ENCODE measurements at regions not wholly inside any gene's neighbourhood (a gene's known extent, or its start where the extent isn't known, plus 50 kb on each side); places are given as distances from the start of the nearest gene placed in this dataset.

DNA sequence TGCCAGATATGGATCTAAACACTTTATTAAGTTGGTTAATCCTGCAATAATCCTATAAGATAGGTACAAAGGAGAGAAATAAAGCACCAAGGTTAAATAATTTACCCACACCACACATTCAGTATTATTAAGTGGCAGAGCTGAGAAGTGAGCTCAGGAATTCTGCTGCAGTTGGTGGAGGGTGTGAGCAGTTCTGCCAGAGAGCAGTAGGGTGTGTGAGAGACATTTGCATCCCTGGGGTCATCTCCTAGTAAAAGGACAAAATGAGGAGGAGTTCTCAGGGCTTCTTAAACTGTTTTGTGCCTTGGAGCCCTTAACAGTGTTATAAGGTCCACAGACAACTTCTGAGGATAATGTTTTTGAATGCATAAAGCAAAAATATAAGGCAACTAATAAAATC, 484.5 kb downstream of the TAFA4 start:
- H3K9ac ChIP-seq (ENCODE audit: insufficient read length) = no peak overlapping the region
- no peak for TF ChIP-seq FOXP2 (optimal IDR thresholded peaks at IDR 0.05; ENCODE audit: control extremely low read depth, extremely low read length, insufficient read depth)
- no peak for TF ChIP-seq EZH2 (IDR thresholded peaks at IDR 0.05)
- no peak for TF ChIP-seq POLR2AphosphoS5 (IDR thresholded peaks at IDR 0.05; ENCODE audit: borderline replicate concordance, low read depth, low read length)
- H3K36me3 ChIP-seq (ENCODE audit: insufficient read depth, low read length) = no peaks in the 10 kb centered on the region
- no peaks in the 10 kb centered on the region for H3K9me3 ChIP-seq (ENCODE audit: low read depth, low read length)
- H3K4me3 ChIP-seq = no peak overlapping the region
- DNase-seq (ENCODE audit: low read depth, low spot score) = no peak
- no peak overlapping the region for H3K27ac ChIP-seq

DNA sequence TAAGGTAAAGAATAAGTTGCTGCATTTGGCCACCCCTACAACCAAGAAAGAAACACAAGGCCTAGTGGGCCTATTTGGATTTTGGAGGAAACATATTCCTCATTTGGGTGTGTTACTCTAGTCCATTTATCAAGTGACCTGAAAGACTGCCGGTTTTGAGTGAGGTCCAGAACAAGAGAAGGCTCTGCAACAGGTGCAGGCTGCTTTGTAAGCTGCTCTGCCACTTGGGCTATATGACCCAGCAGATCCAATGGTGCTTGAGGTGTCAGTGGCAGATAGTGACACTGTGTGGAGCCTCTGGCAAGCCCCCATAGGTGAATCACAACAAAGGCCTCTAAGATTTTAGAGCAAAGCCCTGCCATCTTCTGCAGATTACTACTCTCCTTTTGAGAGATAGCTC, 491.3 kb downstream of the TAFA4 start:
- Histone ChIP-seq H3K36me3 (ENCODE audit: insufficient read depth, low read length) (no peaks in the 10 kb centered on the region), H3K4me3 (no peak overlapping the region), H3K9ac (ENCODE audit: insufficient read length) (no peak overlapping the region), H3K27ac (no peak overlapping the region), H3K9me3 (ENCODE audit: low read depth, low read length) (no peaks in the 10 kb centered on the region)
- DNase-seq (ENCODE audit: low read depth, low spot score) = no peak
- no peak for TF ChIP-seq FOXP2 (optimal IDR thresholded peaks at IDR 0.05; ENCODE audit: control extremely low read depth, extremely low read length, insufficient read depth)
- TF ChIP-seq POLR2AphosphoS5 (IDR thresholded peaks at IDR 0.05; ENCODE audit: borderline replicate concordance, low read depth, low read length) = no peak
- no peak for TF ChIP-seq EZH2 (IDR thresholded peaks at IDR 0.05)

DNA sequence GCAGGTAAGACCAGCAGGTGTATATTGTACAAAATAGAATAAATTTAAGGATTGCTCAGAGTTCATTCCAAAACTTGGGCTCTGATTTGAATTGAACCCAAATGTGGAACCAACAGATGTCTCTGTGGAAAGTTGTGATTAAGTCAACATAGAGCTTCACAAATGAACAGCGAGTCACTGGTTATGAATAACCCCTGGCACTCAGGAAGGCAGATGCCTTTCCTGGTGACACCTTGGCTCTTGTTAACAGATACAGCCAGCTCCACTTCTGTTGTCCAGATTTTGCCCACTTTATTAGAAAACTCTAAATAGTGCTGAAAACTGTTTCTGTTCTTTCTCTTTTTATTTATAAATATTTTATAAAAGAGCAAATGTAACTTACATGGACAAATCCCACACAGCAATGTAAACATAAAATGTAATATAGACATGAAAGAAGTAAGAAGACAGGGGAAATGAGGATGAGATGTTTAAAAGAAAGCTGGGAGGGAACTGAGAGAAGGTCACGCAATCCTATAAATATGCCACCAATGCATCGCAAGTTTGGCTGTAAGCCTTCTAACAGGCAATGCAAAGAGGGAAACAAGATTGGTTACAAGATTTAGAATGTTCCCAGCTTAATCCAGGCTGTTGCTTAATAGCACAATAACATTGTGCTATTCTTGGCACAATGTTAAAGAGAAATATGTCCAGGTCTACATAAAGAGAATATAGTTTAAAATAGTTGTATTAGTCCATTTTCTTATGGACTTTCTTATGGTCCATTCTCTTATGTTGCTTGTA, 495.5 kb downstream of the TAFA4 start:
- TF ChIP-seq POLR2AphosphoS5 (IDR thresholded peaks at IDR 0.05; ENCODE audit: borderline replicate concordance, low read depth, low read length) = no peak
- no peak overlapping the region for H3K9ac ChIP-seq (ENCODE audit: insufficient read length)
- no peak for DNase-seq (ENCODE audit: low read depth, low spot score)

DNA sequence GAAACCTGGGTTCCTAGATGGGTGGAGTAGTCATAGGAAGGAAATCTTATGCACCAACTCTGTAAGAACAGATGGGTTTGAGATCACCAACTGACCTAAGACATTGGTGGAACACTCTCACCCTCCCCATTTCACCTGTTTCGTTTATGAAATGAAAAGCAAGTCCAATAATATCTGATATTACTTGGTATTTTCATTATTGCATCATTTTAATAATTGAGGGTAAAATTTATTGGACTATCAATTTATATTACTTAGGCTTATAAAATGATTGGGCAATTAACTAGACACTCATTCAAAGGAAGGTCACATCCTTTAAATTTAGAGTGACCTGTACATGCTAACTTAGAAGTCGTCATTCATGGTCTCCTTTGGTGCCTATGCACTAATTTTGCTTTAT, 503.9 kb downstream of the TAFA4 start:
- Histone ChIP-seq H3K9me3 (ENCODE audit: low read depth, low read length) (no peaks in the 10 kb centered on the region), H3K36me3 (ENCODE audit: insufficient read depth, low read length) (no peaks in the 10 kb centered on the region), H3K27ac (no peak overlapping the region), H3K4me3 (no peak overlapping the region), H3K9ac (ENCODE audit: insufficient read length) (no peak overlapping the region)
- TF ChIP-seq POLR2AphosphoS5 (IDR thresholded peaks at IDR 0.05; ENCODE audit: borderline replicate concordance, low read depth, low read length) (no peak), EZH2 (IDR thresholded peaks at IDR 0.05) (no peak), FOXP2 (optimal IDR thresholded peaks at IDR 0.05; ENCODE audit: control extremely low read depth, extremely low read length, insufficient read depth) (no peak)
- no peak for DNase-seq (ENCODE audit: low read depth, low spot score)

More for the DNA sequence above, 495.5 kb downstream of the TAFA4 start:
- no peaks in the 10 kb centered on the region for H3K9me3 ChIP-seq (ENCODE audit: low read depth, low read length)
- no peak overlapping the region for H3K27ac ChIP-seq
- no peak overlapping the region for H3K4me3 ChIP-seq
- no peaks in the 10 kb centered on the region for H3K36me3 ChIP-seq (ENCODE audit: insufficient read depth, low read length)

DNA sequence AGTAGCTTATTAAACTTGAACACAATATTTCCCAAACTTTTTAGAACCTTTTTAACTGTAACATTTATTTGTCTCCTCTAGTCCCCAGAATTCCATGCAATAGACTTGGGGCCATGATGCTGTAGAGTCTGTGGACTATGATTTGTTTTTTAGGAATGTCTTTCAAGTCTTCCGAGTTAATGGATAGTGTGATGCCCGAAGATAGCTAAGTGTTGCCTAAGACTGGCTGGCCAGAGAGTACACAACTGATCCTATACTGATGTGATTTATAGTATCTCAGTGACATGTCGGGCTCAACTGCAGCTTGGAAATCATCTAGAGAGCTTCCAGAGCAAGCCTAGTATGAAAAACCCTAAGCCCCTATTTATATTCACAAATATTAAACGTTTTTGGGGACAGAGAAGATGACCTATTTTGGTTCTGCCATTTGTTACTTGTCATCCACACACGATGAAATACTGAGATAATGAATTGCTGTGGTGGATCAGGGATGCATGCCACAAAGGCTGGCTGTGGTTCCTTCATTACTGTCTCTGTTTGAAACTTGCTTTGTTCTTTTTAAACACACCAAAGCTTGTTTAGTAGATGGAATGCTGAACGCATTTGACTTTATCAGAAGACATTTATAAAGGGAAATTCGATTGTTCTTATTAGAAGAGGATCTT, 507.4 kb downstream of the TAFA4 start:
- TF ChIP-seq POLR2AphosphoS5 (IDR thresholded peaks at IDR 0.05; ENCODE audit: borderline replicate concordance, low read depth, low read length) (no peak), FOXP2 (optimal IDR thresholded peaks at IDR 0.05; ENCODE audit: control extremely low read depth, extremely low read length, insufficient read depth) (no peak), EZH2 (IDR thresholded peaks at IDR 0.05) (no peak)
- Histone ChIP-seq H3K9me3 (ENCODE audit: low read depth, low read length) (no peaks in the 10 kb centered on the region), H3K27ac (no peak overlapping the region), H3K9ac (ENCODE audit: insufficient read length) (no peak overlapping the region), H3K36me3 (ENCODE audit: insufficient read depth, low read length) (no peaks in the 10 kb centered on the region), H3K4me3 (no peak overlapping the region)
- no peak for DNase-seq (ENCODE audit: low read depth, low spot score)

DNA sequence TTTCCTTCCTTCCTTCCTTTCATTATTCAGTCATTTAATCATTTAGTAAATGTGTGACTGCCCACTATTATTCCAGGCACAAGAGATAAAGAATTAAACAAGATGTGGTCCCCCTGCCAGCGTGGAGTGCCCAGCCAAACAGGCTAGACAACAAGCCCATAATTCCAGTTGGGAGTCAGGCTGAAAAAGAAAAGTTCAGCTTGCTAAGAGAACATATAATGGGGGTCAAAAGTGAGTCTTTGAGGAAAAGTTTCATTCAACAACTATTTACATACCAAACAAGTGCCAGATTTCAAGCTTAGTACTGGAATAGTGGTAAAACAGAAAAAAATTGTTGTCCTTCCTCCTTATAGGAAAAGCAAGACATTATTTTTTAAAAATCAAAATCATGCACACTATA, 523.7 kb downstream of the TAFA4 start:
- Histone ChIP-seq H3K9ac (ENCODE audit: insufficient read length) (no peak overlapping the region), H3K36me3 (ENCODE audit: insufficient read depth, low read length) (no peaks in the 10 kb centered on the region), H3K9me3 (ENCODE audit: low read depth, low read length) (no peaks in the 10 kb centered on the region), H3K4me3 (no peak overlapping the region), H3K27ac (no peak overlapping the region)
- TF ChIP-seq EZH2 (IDR thresholded peaks at IDR 0.05) (no peak), FOXP2 (optimal IDR thresholded peaks at IDR 0.05; ENCODE audit: control extremely low read depth, extremely low read length, insufficient read depth) (no peak), POLR2AphosphoS5 (IDR thresholded peaks at IDR 0.05; ENCODE audit: borderline replicate concordance, low read depth, low read length) (no peak)
- DNase-seq (ENCODE audit: low read depth, low spot score) = no peak

DNA sequence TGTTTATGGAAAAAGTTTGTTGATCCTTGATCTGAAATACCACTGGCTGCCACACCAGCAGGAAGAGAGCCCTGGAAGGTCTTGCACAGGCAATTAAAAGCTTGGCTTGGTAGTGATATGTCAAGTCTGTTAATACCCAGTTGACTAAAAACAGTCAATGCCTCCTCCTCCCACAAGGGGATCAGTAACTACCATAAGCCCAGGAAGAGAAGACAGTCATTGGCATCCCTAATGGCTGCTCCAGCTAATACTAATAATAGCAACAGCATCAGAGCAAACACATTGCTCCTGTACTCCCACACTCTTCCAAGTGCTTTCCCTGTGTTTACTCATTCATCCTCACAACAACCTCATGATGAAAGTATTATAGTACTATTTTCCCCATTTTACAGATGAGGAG, 528.6 kb downstream of the TAFA4 start:
- DNase-seq (ENCODE audit: low read depth, low spot score) = no peak

DNA sequence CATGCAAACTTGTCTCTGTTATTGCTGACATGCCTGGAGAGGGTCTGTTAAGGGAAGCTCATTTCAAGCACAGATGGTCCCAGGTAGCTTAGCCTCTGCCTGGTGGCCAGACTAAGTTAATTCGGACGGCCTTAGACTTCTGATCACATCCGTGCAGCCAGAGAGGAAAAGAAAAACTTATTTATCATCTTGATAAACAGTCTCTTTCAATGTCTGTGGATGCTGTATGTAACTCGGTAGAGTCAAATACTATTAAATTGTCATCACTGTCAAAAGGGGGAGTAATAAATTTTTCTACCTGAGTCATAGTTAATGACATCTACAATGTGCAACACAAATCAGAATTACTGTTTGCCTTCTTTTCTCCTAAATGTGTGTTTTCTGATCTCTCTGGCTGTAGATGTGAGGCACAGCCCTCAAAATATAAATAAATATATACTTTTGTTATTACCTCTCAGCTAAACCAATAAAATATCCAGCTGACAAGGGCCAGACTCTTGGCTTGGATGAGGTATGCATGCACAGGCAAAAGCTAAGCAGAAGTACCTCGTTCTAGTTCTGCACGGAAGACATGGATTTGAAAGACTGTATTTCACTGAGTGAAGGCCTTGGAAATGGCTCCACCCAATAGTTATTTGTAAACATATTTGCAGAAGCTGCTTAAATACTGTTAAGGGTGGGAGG, 530.0 kb downstream of the TAFA4 start:
- no peaks in the 10 kb centered on the region for H3K9me3 ChIP-seq (ENCODE audit: low read depth, low read length)
- no peak overlapping the region for H3K4me3 ChIP-seq
- DNase-seq (ENCODE audit: low read depth, low spot score) = no peak
- H3K27ac ChIP-seq = no peak overlapping the region
- H3K9ac ChIP-seq (ENCODE audit: insufficient read length) = no peak overlapping the region
- no peaks in the 10 kb centered on the region for H3K36me3 ChIP-seq (ENCODE audit: insufficient read depth, low read length)
- TF ChIP-seq FOXP2 (optimal IDR thresholded peaks at IDR 0.05; ENCODE audit: control extremely low read depth, extremely low read length, insufficient read depth) (no peak), POLR2AphosphoS5 (IDR thresholded peaks at IDR 0.05; ENCODE audit: borderline replicate concordance, low read depth, low read length) (no peak), EZH2 (IDR thresholded peaks at IDR 0.05) (no peak)

More for the DNA sequence above, 528.6 kb downstream of the TAFA4 start:
- H3K27ac ChIP-seq = no peak overlapping the region
- H3K36me3 ChIP-seq (ENCODE audit: insufficient read depth, low read length) = no peaks in the 10 kb centered on the region
- no peak overlapping the region for H3K4me3 ChIP-seq
- TF ChIP-seq EZH2 (IDR thresholded peaks at IDR 0.05) (no peak), POLR2AphosphoS5 (IDR thresholded peaks at IDR 0.05; ENCODE audit: borderline replicate concordance, low read depth, low read length) (no peak), FOXP2 (optimal IDR thresholded peaks at IDR 0.05; ENCODE audit: control extremely low read depth, extremely low read length, insufficient read depth) (no peak)
- no peaks in the 10 kb centered on the region for H3K9me3 ChIP-seq (ENCODE audit: low read depth, low read length)
- H3K9ac ChIP-seq (ENCODE audit: insufficient read length) = no peak overlapping the region
